ENCODE measurements at regions not wholly inside any gene's neighbourhood (a gene's known extent, or its start where the extent isn't known, plus 50 kb on each side); places are given as distances from the start of the nearest gene placed in this dataset.

- Histone ChIP-seq H3K4me1 (ENCODE audit: control insufficient read depth, insufficient read depth, low read length) (peaks cover 23% of the 10 kb centered on the region), H3K27me3 (replicated peaks; ENCODE audit: control insufficient read depth, insufficient read depth, low read length) (no peaks in the 10 kb centered on the region), H3K4me3 (ENCODE audit: low read length) (no peak overlapping the region), H3K9ac (ENCODE audit: low read length) (no peak overlapping the region), H3K9me3 (ENCODE audit: control insufficient read depth, low read length) (no peaks in the 10 kb centered on the region), H3K36me3 (ENCODE audit: control insufficient read depth, insufficient read depth, low read length, severe bottlenecking) (no peaks in the 10 kb centered on the region)
- no peak for DNase-seq (ENCODE audit: low read depth)
Observed at GRCh38 chr12:5294274-5295070, 137.4 kb upstream of the NTF3 start.

GRCh38 chr12:5295151-5295550, 136.8 kb upstream of the NTF3 start:
- Histone ChIP-seq H3K36me3 (ENCODE audit: control insufficient read depth, insufficient read depth, low read length, severe bottlenecking) (no peaks in the 10 kb centered on the region), H3K27me3 (replicated peaks; ENCODE audit: control insufficient read depth, insufficient read depth, low read length) (no peaks in the 10 kb centered on the region), H3K4me3 (ENCODE audit: low read length) (no peak overlapping the region), H3K9ac (ENCODE audit: low read length) (no peak overlapping the region), H3K4me1 (ENCODE audit: control insufficient read depth, insufficient read depth, low read length) (peaks cover 23% of the 10 kb centered on the region), H3K9me3 (ENCODE audit: control insufficient read depth, low read length) (no peaks in the 10 kb centered on the region)
- no peak for DNase-seq (ENCODE audit: low read depth)

- Histone ChIP-seq H3K9ac (ENCODE audit: low read length) (no peak overlapping the region), H3K27me3 (replicated peaks; ENCODE audit: control insufficient read depth, insufficient read depth, low read length) (peaks cover under 1% of the 10 kb centered on the region), H3K36me3 (ENCODE audit: control insufficient read depth, insufficient read depth, low read length, severe bottlenecking) (no peaks in the 10 kb centered on the region), H3K9me3 (ENCODE audit: control insufficient read depth, low read length) (no peaks in the 10 kb centered on the region), H3K4me1 (ENCODE audit: control insufficient read depth, insufficient read depth, low read length) (peaks cover 23% of the 10 kb centered on the region), H3K4me3 (ENCODE audit: low read length) (no peak overlapping the region)
- DNase-seq (ENCODE audit: low read depth) = no peak
Observed at GRCh38 chr12:5295996-5296395, 135.9 kb upstream of the NTF3 start.

GRCh38 chr12:5301539-5301938, 130.4 kb upstream of the NTF3 start:
- Histone ChIP-seq H3K4me1 (ENCODE audit: control insufficient read depth, insufficient read depth, low read length) (peaks cover 1% of the 10 kb centered on the region), H3K4me3 (ENCODE audit: low read length) (no peak overlapping the region), H3K36me3 (ENCODE audit: control insufficient read depth, insufficient read depth, low read length, severe bottlenecking) (no peaks in the 10 kb centered on the region), H3K9ac (ENCODE audit: low read length) (no peak overlapping the region), H3K27me3 (replicated peaks; ENCODE audit: control insufficient read depth, insufficient read depth, low read length) (peaks cover 14% of the 10 kb centered on the region), H3K9me3 (ENCODE audit: control insufficient read depth, low read length) (no peaks in the 10 kb centered on the region)
- no peak for DNase-seq (ENCODE audit: low read depth)

- no peak for DNase-seq (ENCODE audit: low read depth)
- H3K9me3 ChIP-seq (ENCODE audit: control insufficient read depth, low read length) = no peaks in the 10 kb centered on the region
- no peaks in the 10 kb centered on the region for H3K36me3 ChIP-seq (ENCODE audit: control insufficient read depth, insufficient read depth, low read length, severe bottlenecking)
- peaks cover 17% of the 10 kb centered on the region for H3K27me3 ChIP-seq (replicated peaks; ENCODE audit: control insufficient read depth, insufficient read depth, low read length)
- no peak overlapping the region for H3K4me3 ChIP-seq (ENCODE audit: low read length)
- H3K4me1 ChIP-seq (ENCODE audit: control insufficient read depth, insufficient read depth, low read length) = no peaks in the 10 kb centered on the region
- no peak overlapping the region for H3K9ac ChIP-seq (ENCODE audit: low read length)
Observed at GRCh38 chr12:5305425-5305824, 126.5 kb upstream of the NTF3 start.

GRCh38 chr12:5305886-5306545, 125.9 kb upstream of the NTF3 start:
- H3K9me3 ChIP-seq (ENCODE audit: control insufficient read depth, low read length) = no peaks in the 10 kb centered on the region
- no peak overlapping the region for H3K4me3 ChIP-seq (ENCODE audit: low read length)
- no peak overlapping the region for H3K9ac ChIP-seq (ENCODE audit: low read length)
- peaks cover 16% of the 10 kb centered on the region for H3K27me3 ChIP-seq (replicated peaks; ENCODE audit: control insufficient read depth, insufficient read depth, low read length)
- no peak for DNase-seq (ENCODE audit: low read depth)
- H3K36me3 ChIP-seq (ENCODE audit: control insufficient read depth, insufficient read depth, low read length, severe bottlenecking) = no peaks in the 10 kb centered on the region
- H3K4me1 ChIP-seq (ENCODE audit: control insufficient read depth, insufficient read depth, low read length) = no peaks in the 10 kb centered on the region

GRCh38 chr12:5307065-5307464, 124.8 kb upstream of the NTF3 start:
- peaks cover 8% of the 10 kb centered on the region for H3K27me3 ChIP-seq (replicated peaks; ENCODE audit: control insufficient read depth, insufficient read depth, low read length)
- no peaks in the 10 kb centered on the region for H3K4me1 ChIP-seq (ENCODE audit: control insufficient read depth, insufficient read depth, low read length)
- H3K9me3 ChIP-seq (ENCODE audit: control insufficient read depth, low read length) = no peaks in the 10 kb centered on the region
- H3K4me3 ChIP-seq (ENCODE audit: low read length) = no peak overlapping the region
- no peaks in the 10 kb centered on the region for H3K36me3 ChIP-seq (ENCODE audit: control insufficient read depth, insufficient read depth, low read length, severe bottlenecking)
- no peak for DNase-seq (ENCODE audit: low read depth)
- no peak overlapping the region for H3K9ac ChIP-seq (ENCODE audit: low read length)

- Histone ChIP-seq H3K4me1 (ENCODE audit: control insufficient read depth, insufficient read depth, low read length) (no peaks in the 10 kb centered on the region), H3K36me3 (ENCODE audit: control insufficient read depth, insufficient read depth, low read length, severe bottlenecking) (no peaks in the 10 kb centered on the region), H3K27me3 (replicated peaks; ENCODE audit: control insufficient read depth, insufficient read depth, low read length) (peaks cover 3% of the 10 kb centered on the region), H3K9ac (ENCODE audit: low read length) (no peak overlapping the region), H3K4me3 (ENCODE audit: low read length) (no peak overlapping the region), H3K9me3 (ENCODE audit: control insufficient read depth, low read length) (no peaks in the 10 kb centered on the region)
- no peak for DNase-seq (ENCODE audit: low read depth)
Observed at GRCh38 chr12:5308216-5308615, 123.7 kb upstream of the NTF3 start.

GRCh38 chr12:5308996-5309395, 122.9 kb upstream of the NTF3 start:
- H3K27me3 ChIP-seq (replicated peaks; ENCODE audit: control insufficient read depth, insufficient read depth, low read length) = peaks cover 3% of the 10 kb centered on the region
- no peaks in the 10 kb centered on the region for H3K36me3 ChIP-seq (ENCODE audit: control insufficient read depth, insufficient read depth, low read length, severe bottlenecking)
- peaks cover under 1% of the 10 kb centered on the region for H3K9me3 ChIP-seq (ENCODE audit: control insufficient read depth, low read length)
- H3K4me3 ChIP-seq (ENCODE audit: low read length) = no peak overlapping the region
- no peak overlapping the region for H3K9ac ChIP-seq (ENCODE audit: low read length)
- H3K4me1 ChIP-seq (ENCODE audit: control insufficient read depth, insufficient read depth, low read length) = no peaks in the 10 kb centered on the region
- DNase-seq (ENCODE audit: low read depth) = no peak

- H3K4me1 ChIP-seq (ENCODE audit: control insufficient read depth, insufficient read depth, low read length) = no peaks in the 10 kb centered on the region
- H3K9ac ChIP-seq (ENCODE audit: low read length) = no peak overlapping the region
- no peaks in the 10 kb centered on the region for H3K36me3 ChIP-seq (ENCODE audit: control insufficient read depth, insufficient read depth, low read length, severe bottlenecking)
- H3K4me3 ChIP-seq (ENCODE audit: low read length) = no peak overlapping the region
- peaks cover 5% of the 10 kb centered on the region for H3K9me3 ChIP-seq (ENCODE audit: control insufficient read depth, low read length)
- peaks cover 3% of the 10 kb centered on the region for H3K27me3 ChIP-seq (replicated peaks; ENCODE audit: control insufficient read depth, insufficient read depth, low read length)
- DNase-seq (ENCODE audit: low read depth) = no peak
Observed at GRCh38 chr12:5309654-5310053, 122.3 kb upstream of the NTF3 start.

- H3K27me3 ChIP-seq (replicated peaks; ENCODE audit: control insufficient read depth, insufficient read depth, low read length) = peaks cover 3% of the 10 kb centered on the region
- peaks cover 5% of the 10 kb centered on the region for H3K9me3 ChIP-seq (ENCODE audit: control insufficient read depth, low read length)
- no peaks in the 10 kb centered on the region for H3K4me1 ChIP-seq (ENCODE audit: control insufficient read depth, insufficient read depth, low read length)
- DNase-seq (ENCODE audit: low read depth) = no peak
- no peaks in the 10 kb centered on the region for H3K36me3 ChIP-seq (ENCODE audit: control insufficient read depth, insufficient read depth, low read length, severe bottlenecking)
- H3K4me3 ChIP-seq (ENCODE audit: low read length) = no peak overlapping the region
- no peak overlapping the region for H3K9ac ChIP-seq (ENCODE audit: low read length)
Observed at GRCh38 chr12:5310151-5310550, 121.8 kb upstream of the NTF3 start.
